ENCODE measurements at regions not wholly inside any gene's neighbourhood (a gene's known extent, or its start where the extent isn't known, plus 50 kb on each side); places are given as distances from the start of the nearest gene placed in this dataset.
"Not testable (repeated sequence)": the region's sequence is repeated elsewhere in the genome, so short reads cannot be mapped to it uniquely, and the experiment has no call there.

DNA sequence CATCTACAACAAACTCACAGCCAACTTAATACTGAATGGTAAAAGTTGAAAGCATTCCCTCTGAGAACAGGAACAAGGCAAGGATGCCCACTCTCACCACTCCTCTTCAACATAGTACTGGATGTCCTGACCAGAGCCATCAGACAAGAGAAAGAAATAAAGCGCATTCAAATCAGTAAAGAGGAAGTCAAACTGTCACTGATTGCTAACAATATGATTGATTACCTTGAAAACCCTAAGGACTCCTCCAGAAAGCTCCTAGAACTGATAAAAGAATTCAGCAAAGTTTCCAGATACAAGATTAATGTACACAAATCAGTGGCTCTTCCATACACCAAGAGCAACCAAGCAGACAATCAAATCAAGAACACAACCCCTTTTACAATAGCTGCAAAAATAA is 153.4 kb downstream of the LTN1 start:
- TF ChIP-seq, protein P1, sequence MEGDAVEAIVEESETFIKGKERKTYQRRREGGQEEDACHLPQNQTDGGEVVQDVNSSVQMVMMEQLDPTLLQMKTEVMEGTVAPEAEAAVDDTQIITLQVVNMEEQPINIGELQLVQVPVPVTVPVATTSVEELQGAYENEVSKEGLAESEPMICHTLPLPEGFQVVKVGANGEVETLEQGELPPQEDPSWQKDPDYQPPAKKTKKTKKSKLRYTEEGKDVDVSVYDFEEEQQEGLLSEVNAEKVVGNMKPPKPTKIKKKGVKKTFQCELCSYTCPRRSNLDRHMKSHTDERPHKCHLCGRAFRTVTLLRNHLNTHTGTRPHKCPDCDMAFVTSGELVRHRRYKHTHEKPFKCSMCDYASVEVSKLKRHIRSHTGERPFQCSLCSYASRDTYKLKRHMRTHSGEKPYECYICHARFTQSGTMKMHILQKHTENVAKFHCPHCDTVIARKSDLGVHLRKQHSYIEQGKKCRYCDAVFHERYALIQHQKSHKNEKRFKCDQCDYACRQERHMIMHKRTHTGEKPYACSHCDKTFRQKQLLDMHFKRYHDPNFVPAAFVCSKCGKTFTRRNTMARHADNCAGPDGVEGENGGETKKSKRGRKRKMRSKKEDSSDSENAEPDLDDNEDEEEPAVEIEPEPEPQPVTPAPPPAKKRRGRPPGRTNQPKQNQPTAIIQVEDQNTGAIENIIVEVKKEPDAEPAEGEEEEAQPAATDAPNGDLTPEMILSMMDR (conservative IDR thresholded peaks at IDR 0.05 in 1 of 2, IDR thresholded peaks at IDR 0.05 in 1 of 2; ENCODE audit: extremely low read depth in 1 of 2, insufficient read depth in 1 of 2, low read depth in 1 of 2, low read length in 2 of 2) = not testable (repeated sequence)
- TF ChIP-seq EZH2 (IDR thresholded peaks at IDR 0.05; ENCODE audit: borderline replicate concordance, low read length) = not testable (repeated sequence)
